ENCODE measurements at regions not wholly inside any gene's neighbourhood (a gene's known extent, or its start where the extent isn't known, plus 50 kb on each side); places are given as distances from the start of the nearest gene placed in this dataset.

DNA sequence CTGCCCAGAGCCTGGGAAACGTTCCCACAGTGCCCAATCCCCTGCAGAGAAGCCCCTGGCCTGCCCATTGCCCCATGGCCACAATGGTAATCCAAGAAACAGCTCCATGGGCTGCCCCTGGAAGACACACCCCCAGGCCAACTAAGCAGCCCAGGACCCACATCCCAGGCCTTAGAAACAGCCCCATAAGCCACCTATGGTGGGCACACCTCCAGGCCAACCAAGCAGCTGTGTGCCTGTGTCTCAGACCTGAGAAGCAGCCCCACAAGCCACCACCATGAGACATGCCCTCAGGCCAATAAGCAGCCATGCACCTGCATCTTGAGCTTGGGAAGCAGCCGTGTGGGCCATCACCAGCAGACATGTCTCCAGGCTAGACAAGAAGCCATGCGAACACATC, 52.9 kb upstream of the SSBP2 start:
- TF ChIP-seq, protein P1, sequence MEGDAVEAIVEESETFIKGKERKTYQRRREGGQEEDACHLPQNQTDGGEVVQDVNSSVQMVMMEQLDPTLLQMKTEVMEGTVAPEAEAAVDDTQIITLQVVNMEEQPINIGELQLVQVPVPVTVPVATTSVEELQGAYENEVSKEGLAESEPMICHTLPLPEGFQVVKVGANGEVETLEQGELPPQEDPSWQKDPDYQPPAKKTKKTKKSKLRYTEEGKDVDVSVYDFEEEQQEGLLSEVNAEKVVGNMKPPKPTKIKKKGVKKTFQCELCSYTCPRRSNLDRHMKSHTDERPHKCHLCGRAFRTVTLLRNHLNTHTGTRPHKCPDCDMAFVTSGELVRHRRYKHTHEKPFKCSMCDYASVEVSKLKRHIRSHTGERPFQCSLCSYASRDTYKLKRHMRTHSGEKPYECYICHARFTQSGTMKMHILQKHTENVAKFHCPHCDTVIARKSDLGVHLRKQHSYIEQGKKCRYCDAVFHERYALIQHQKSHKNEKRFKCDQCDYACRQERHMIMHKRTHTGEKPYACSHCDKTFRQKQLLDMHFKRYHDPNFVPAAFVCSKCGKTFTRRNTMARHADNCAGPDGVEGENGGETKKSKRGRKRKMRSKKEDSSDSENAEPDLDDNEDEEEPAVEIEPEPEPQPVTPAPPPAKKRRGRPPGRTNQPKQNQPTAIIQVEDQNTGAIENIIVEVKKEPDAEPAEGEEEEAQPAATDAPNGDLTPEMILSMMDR (conservative IDR thresholded peaks at IDR 0.05; ENCODE audit: low read length), result no peak
- TF ChIP-seq EZH2phosphoT487 (IDR thresholded peaks at IDR 0.05; ENCODE audit: borderline replicate concordance, low read depth, low read length), result no peak
